GM23338 (cell line): ENCODE measurements at regions not wholly inside any gene's neighbourhood (a gene's known extent, or its start where the extent isn't known, plus 50 kb on each side); places are given as distances from the start of the nearest gene placed in this dataset.

Experiments
- ATAC-seq: fragments of 200-7000 bp; cut with Tn5 transposase; 3 replicates; pipeline ENCODE4 v1.9.1; 2020
- DNase-seq: peaks from one replicate; pipeline ENCODE4 v3.0.0-alpha.2; 2015; ENCODE audit warnings: low spot score
- H2AFZ ChIP-seq: fragments of 200-600 bp; sonication (generic); 2 replicates; pipeline ENCODE4 v1.8.0; 2016; ENCODE audit warnings: antibody characterized with exemption, mild to moderate bottlenecking, moderate library complexity
- H3F3A ChIP-seq: fragments of 200-600 bp; sonication (generic); replicated peaks from 2 replicates; pipeline ENCODE4 v1.8.0; 2017; ENCODE audit warnings: antibody characterized with exemption, mixed run types, low read depth
- H3K27ac ChIP-seq: fragments of 200-600 bp; sonication (generic); 2 replicates; pipeline ENCODE4 v1.6.1; 2016; ENCODE audit warnings: low read depth
- H3K27me3 ChIP-seq: fragments of 200-600 bp; sonication (generic); 2 replicates; pipeline ENCODE4 v1.8.0; 2016; ENCODE audit warnings: mild to moderate bottlenecking, mixed run types, moderate library complexity; ENCODE audit not compliant: insufficient read depth
- H3K36me3 ChIP-seq: fragments of 200-600 bp; sonication (generic); 2 replicates; pipeline ENCODE4 v1.8.0; 2016; ENCODE audit warnings: mild to moderate bottlenecking; ENCODE audit not compliant: insufficient read depth
- H3K4me1 ChIP-seq: fragments of 200-600 bp; sonication (generic); 2 replicates; pipeline ENCODE4 v1.8.0; 2016; ENCODE audit warnings: mild to moderate bottlenecking, moderate library complexity; ENCODE audit not compliant: insufficient read depth
- H3K4me2 ChIP-seq: fragments of 200-600 bp; sonication (generic); 2 replicates; pipeline ENCODE4 v1.7.1; 2017; ENCODE audit warnings: mixed run types
- H3K4me3 ChIP-seq: fragments of 200-600 bp; sonication (generic); 2 replicates; pipeline ENCODE4 v1.6.1; 2016; ENCODE audit warnings: mixed run types
- H3K79me2 ChIP-seq: fragments of 200-600 bp; sonication (generic); replicated peaks from 2 replicates; pipeline ENCODE4 v1.8.0; 2017; ENCODE audit warnings: mild to moderate bottlenecking; ENCODE audit not compliant: insufficient read depth
- H3K9me2 ChIP-seq: fragments of 200-600 bp; sonication (generic); 2 replicates; pipeline ENCODE4 v1.8.0; 2017; ENCODE audit not compliant: insufficient read depth
- H4K20me1 ChIP-seq: fragments of 200-600 bp; sonication (generic); replicated peaks from 2 replicates; pipeline ENCODE4 v1.8.0; 2017; ENCODE audit warnings: mild to moderate bottlenecking; ENCODE audit not compliant: insufficient read depth
- H3K27ac Mint-ChIP-seq: 2 replicates; pipeline ENCODE4 v1.8.0; 2020; ENCODE audit warnings: inconsistent platforms, mild to moderate bottlenecking, moderate library complexity, mixed read lengths
- H3K27me3 Mint-ChIP-seq: 3 replicates; pipeline ENCODE4 v1.8.0; 2022; ENCODE audit warnings: low read depth, mild to moderate bottlenecking, moderate library complexity, mixed read lengths, inconsistent platforms; ENCODE audit not compliant: insufficient read depth, poor library complexity
- H3K36me3 Mint-ChIP-seq: 3 replicates; pipeline ENCODE4 v1.8.0; 2021; ENCODE audit warnings: low read depth, mild to moderate bottlenecking, inconsistent platforms, moderate library complexity, mixed read lengths
- H3K4me1 Mint-ChIP-seq: 3 replicates; pipeline ENCODE4 v1.8.0; 2020; ENCODE audit warnings: mild to moderate bottlenecking, inconsistent platforms, mixed read lengths
- H3K4me3 Mint-ChIP-seq: 3 replicates; pipeline ENCODE4 v1.8.0; 2021; ENCODE audit warnings: moderate library complexity, mild to moderate bottlenecking, inconsistent platforms, mixed read lengths
- H3K9me3 Mint-ChIP-seq: 3 replicates; pipeline ENCODE4 v1.8.0; 2020; ENCODE audit warnings: moderate library complexity, mild to moderate bottlenecking, inconsistent platforms, mixed read lengths
- CREB1 ChIP-seq: fragments of 250-450 bp; sonication (Bioruptor Pico); IDR thresholded peaks from 2 replicates; pipeline ENCODE4 v1.5.0; 2020; ENCODE audit warnings: low read depth, mild to moderate bottlenecking, moderate library complexity
- EZH2 ChIP-seq: fragments of 200-600 bp; sonication (generic); IDR thresholded peaks from one replicate; pipeline ENCODE4 v1.8.0; 2017; ENCODE audit warnings: antibody characterized with exemption, mild to moderate bottlenecking, low read depth; ENCODE audit not compliant: unreplicated experiment
- POLR2AphosphoS5 ChIP-seq: IDR thresholded peaks from 2 replicates; pipeline ENCODE4 v1.6.1; 2016; ENCODE audit warnings: antibody characterized with exemption, low read depth
- ZNF114 ChIP-seq: fragments of 250-450 bp; sonication (Bioruptor Pico); IDR thresholded peaks from 2 replicates; pipeline ENCODE4 v1.5.0; 2020; ENCODE audit warnings: mild to moderate bottlenecking, moderate library complexity
- ZNF331 ChIP-seq: fragments of 250-450 bp; sonication (Bioruptor Pico); IDR thresholded peaks from 2 replicates; pipeline ENCODE4 v1.5.0; 2020; ENCODE audit warnings: low read depth, mild to moderate bottlenecking, moderate library complexity
- TF ChIP-seq, protein P1 (sequence below): IDR thresholded peaks from 2 replicates; pipeline ENCODE4 v1.6.1; 2016; ENCODE audit warnings: antibody characterized with exemption
- TF ChIP-seq, protein P2 (sequence below), 2 experiments: fragments of 200-600 bp in 1 of 2; sonication (generic) in 1 of 2; conservative IDR thresholded peaks; 2 replicates each; pipeline versions ENCODE4 v1.5.1 to v1.6.1; 2016 to 2017; ENCODE audit warnings: antibody characterized with exemption in 2 of 2, low read depth in 2 of 2, mild to moderate bottlenecking in 2 of 2, moderate library complexity in 1 of 2
- TF ChIP-seq, protein P3 (sequence below): IDR thresholded peaks from one replicate; pipeline ENCODE4 v1.6.1; 2018; ENCODE audit warnings: antibody characterized with exemption; ENCODE audit not compliant: unreplicated experiment

DNA sequence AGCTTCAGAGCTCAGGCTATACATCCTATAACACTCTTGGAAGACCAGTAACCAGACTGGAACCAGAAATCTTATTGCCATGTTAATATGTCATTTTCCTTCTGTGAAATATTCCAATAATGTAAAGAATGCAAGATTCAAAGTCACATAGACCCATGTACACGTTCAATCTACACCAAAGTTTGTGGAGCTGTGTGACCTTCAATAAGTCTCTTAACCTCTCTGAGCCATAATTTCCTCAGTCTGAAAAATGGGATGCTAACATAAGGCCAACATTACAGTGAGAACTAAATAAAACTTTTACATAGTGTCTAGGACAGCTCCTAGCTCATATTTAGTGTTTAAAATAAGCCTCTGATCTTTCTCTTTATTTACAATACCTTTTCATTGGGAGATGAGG is 70.4 kb downstream of the ARRDC3 start:
- H3K27me3 ChIP-seq, result no peaks in the 10 kb centered on the region
- no peak overlapping the region for H3K4me3 ChIP-seq
- no peaks in the 10 kb centered on the region for H3K9me3 Mint-ChIP-seq
- H3K4me2 ChIP-seq, result no peak overlapping the region
- ATAC-seq (no peak), DNase-seq (no peak)
- no peak overlapping the region for H3K4me3 Mint-ChIP-seq
- H4K20me1 ChIP-seq, result no peaks in the 10 kb centered on the region
- H3K36me3 Mint-ChIP-seq, result no peaks in the 10 kb centered on the region
- no peaks in the 10 kb centered on the region for H3K79me2 ChIP-seq
- no peaks in the 10 kb centered on the region for H3K36me3 ChIP-seq
- 0 out of 2 replicates have a peak, but pooled peaks cover 4% of the 10 kb centered on the region for H3K4me1 ChIP-seq
- TF ChIP-seq ZNF114 (CRISPR knock-in tag), result no peak
- no peak for TF ChIP-seq EZH2
- TF ChIP-seq, protein P1, sequence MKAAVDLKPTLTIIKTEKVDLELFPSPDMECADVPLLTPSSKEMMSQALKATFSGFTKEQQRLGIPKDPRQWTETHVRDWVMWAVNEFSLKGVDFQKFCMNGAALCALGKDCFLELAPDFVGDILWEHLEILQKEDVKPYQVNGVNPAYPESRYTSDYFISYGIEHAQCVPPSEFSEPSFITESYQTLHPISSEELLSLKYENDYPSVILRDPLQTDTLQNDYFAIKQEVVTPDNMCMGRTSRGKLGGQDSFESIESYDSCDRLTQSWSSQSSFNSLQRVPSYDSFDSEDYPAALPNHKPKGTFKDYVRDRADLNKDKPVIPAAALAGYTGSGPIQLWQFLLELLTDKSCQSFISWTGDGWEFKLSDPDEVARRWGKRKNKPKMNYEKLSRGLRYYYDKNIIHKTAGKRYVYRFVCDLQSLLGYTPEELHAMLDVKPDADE, result no peak
- TF ChIP-seq ZNF331, result no peak
- no peak for TF ChIP-seq POLR2AphosphoS5
- TF ChIP-seq CREB1 (CRISPR knock-in tag), result no peak
- TF ChIP-seq, protein P2, sequence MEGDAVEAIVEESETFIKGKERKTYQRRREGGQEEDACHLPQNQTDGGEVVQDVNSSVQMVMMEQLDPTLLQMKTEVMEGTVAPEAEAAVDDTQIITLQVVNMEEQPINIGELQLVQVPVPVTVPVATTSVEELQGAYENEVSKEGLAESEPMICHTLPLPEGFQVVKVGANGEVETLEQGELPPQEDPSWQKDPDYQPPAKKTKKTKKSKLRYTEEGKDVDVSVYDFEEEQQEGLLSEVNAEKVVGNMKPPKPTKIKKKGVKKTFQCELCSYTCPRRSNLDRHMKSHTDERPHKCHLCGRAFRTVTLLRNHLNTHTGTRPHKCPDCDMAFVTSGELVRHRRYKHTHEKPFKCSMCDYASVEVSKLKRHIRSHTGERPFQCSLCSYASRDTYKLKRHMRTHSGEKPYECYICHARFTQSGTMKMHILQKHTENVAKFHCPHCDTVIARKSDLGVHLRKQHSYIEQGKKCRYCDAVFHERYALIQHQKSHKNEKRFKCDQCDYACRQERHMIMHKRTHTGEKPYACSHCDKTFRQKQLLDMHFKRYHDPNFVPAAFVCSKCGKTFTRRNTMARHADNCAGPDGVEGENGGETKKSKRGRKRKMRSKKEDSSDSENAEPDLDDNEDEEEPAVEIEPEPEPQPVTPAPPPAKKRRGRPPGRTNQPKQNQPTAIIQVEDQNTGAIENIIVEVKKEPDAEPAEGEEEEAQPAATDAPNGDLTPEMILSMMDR (conservative IDR thresholded peaks at IDR 0.05; ENCODE audit: low read depth in 2 of 2), result no peak
- no peak overlapping the region for H3K27ac Mint-ChIP-seq
- H3K4me1 Mint-ChIP-seq, result peaks cover 26% of the 10 kb centered on the region
- H3F3A ChIP-seq, result no peaks in the 10 kb centered on the region; the same call in 1 of the 2 replicates
- peaks cover 3% of the 10 kb centered on the region for H3K27me3 Mint-ChIP-seq
- no peaks in the 10 kb centered on the region for H3K9me2 ChIP-seq
- no peak overlapping the region for H2AFZ ChIP-seq
- H3K27ac ChIP-seq, result no peak overlapping the region

DNA sequence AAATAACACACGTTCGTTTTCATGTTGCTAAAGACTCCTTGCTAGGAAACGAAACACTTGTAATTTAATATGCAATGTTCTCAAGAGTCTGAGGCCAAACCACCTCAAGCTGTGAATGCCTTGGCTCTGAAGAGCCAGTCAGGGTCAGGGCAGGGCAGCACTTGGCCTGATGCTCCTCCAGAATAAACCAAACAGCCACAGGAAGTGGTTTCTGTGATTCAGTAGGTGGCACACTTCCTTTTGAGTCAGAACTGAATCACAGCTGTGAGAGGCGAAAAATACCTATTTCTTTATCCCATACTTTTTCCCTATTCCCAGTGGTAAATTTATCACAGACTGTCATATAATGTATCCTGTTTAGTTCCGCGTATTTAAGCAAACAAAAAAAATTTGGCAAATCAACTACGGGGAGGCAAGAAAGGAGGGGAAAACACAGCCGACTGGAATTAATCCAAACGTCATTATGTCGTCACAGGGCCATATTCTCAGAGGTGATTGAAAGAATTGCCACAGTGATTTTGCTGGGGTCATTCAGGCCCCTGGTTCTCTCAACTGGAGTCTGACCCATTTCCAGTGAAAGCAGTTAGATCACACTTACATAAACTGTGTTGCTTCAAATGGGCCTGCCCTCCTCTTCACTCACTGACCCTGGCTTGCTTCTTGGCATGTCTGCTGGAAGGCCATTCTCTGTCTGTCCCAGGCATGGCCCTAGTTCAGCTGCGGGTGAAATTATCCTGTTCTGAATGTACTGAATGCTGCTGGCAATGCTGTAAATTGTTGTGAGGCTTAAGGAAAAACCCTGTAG is 71.2 kb downstream of the ARRDC3 start:
- Histone ChIP-seq H3K79me2 (no peaks in the 10 kb centered on the region), H3K4me1 (0 out of 2 replicates have a peak, but pooled peaks cover 4% of the 10 kb centered on the region), H3K4me3 (no peak overlapping the region), H4K20me1 (no peaks in the 10 kb centered on the region), H2AFZ (peak overlapping the region; percentile 64), H3K4me2 (no peak overlapping the region), H3K27me3 (no peaks in the 10 kb centered on the region), H3K27ac (no peak overlapping the region), H3K9me2 (no peaks in the 10 kb centered on the region), H3K36me3 (no peaks in the 10 kb centered on the region), H3F3A (no peaks in the 10 kb centered on the region; the same call in 1 of the 2 replicates)
- no peaks in the 10 kb centered on the region for H3K9me3 Mint-ChIP-seq
- ATAC-seq, result peak; percentile 59
- H3K36me3 Mint-ChIP-seq, result no peaks in the 10 kb centered on the region
- peaks cover 3% of the 10 kb centered on the region for H3K27me3 Mint-ChIP-seq
- H3K27ac Mint-ChIP-seq, result no peak overlapping the region; the same call in 1 of the 2 replicates
- H3K4me1 Mint-ChIP-seq, result peaks cover 24% of the 10 kb centered on the region
- H3K4me3 Mint-ChIP-seq, result no peak overlapping the region
- TF ChIP-seq, protein P2 (conservative IDR thresholded peaks at IDR 0.05; ENCODE audit: low read depth in 2 of 2), result peak in 1 of 2 experiments; percentile 45; a peak in 2 of 4 replicates
- TF ChIP-seq ZNF114 (CRISPR knock-in tag) (no peak), POLR2AphosphoS5 (no peak)
- TF ChIP-seq, protein P3, sequence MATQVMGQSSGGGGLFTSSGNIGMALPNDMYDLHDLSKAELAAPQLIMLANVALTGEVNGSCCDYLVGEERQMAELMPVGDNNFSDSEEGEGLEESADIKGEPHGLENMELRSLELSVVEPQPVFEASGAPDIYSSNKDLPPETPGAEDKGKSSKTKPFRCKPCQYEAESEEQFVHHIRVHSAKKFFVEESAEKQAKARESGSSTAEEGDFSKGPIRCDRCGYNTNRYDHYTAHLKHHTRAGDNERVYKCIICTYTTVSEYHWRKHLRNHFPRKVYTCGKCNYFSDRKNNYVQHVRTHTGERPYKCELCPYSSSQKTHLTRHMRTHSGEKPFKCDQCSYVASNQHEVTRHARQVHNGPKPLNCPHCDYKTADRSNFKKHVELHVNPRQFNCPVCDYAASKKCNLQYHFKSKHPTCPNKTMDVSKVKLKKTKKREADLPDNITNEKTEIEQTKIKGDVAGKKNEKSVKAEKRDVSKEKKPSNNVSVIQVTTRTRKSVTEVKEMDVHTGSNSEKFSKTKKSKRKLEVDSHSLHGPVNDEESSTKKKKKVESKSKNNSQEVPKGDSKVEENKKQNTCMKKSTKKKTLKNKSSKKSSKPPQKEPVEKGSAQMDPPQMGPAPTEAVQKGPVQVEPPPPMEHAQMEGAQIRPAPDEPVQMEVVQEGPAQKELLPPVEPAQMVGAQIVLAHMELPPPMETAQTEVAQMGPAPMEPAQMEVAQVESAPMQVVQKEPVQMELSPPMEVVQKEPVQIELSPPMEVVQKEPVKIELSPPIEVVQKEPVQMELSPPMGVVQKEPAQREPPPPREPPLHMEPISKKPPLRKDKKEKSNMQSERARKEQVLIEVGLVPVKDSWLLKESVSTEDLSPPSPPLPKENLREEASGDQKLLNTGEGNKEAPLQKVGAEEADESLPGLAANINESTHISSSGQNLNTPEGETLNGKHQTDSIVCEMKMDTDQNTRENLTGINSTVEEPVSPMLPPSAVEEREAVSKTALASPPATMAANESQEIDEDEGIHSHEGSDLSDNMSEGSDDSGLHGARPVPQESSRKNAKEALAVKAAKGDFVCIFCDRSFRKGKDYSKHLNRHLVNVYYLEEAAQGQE, result no peak
- peak; percentile 28 for DNase-seq
